CD14-positive monocyte (primary cell): ENCODE measurements at regions not wholly inside any gene's neighbourhood (a gene's known extent, or its start where the extent isn't known, plus 50 kb on each side); places are given as distances from the start of the nearest gene placed in this dataset.

Experiments used
- DNase-seq, 3 donors: peaks; one replicate each; pipeline ENCODE4 v3.0.0-alpha.2; 2011 to 2022
- H2AFZ ChIP-seq: 2 replicates; pipeline ENCODE4 v1.6.0; 2012; ENCODE audit warnings: mild to moderate bottlenecking, low read depth, low read length, inconsistent platforms; ENCODE audit not compliant: insufficient read depth, poor library complexity, severe bottlenecking
- H3K27ac ChIP-seq, 2 donors: 1 replicate in 1 of 2; 2 replicates in 1 of 2; pipeline ENCODE4 v1.5.1; 2012 to 2013; ENCODE audit warnings: low read length in 2 of 2, control low read depth in 1 of 2, inconsistent platforms in 1 of 2, low read depth in 1 of 2, mild to moderate bottlenecking in 1 of 2
- H3K27me3 ChIP-seq, 2 donors: one replicate each; pipeline versions ENCODE4 v1.6.0 to v1.6.1; 2011 to 2013; ENCODE audit warnings: low read length in 2 of 2; ENCODE audit not compliant: control insufficient read depth in 2 of 2, insufficient read depth in 2 of 2
- H3K36me3 ChIP-seq, 2 donors: replicated peaks in 1 of 2; 1 replicate in 1 of 2; 2 replicates in 1 of 2; pipeline versions ENCODE4 v1.5.1 to v1.6.1; 2012 to 2013; ENCODE audit warnings: low read length in 2 of 2, control low read depth in 1 of 2, inconsistent platforms in 1 of 2, mild to moderate bottlenecking in 1 of 2; ENCODE audit not compliant: insufficient read depth in 2 of 2, control insufficient read depth in 1 of 2
- H3K4me1 ChIP-seq, 2 donors: 1 replicate in 1 of 2; 2 replicates in 1 of 2; pipeline versions ENCODE4 v1.5.1 to v1.6.1; 2012 to 2013; ENCODE audit warnings: low read length in 2 of 2, control low read depth in 1 of 2, inconsistent platforms in 1 of 2, mild to moderate bottlenecking in 1 of 2, moderate library complexity in 1 of 2; ENCODE audit not compliant: insufficient read depth in 2 of 2, control insufficient read depth in 1 of 2
- H3K4me2 ChIP-seq: replicated peaks from 2 replicates; pipeline ENCODE3; 2012; ENCODE audit warnings: low read length, moderate library complexity, mild to moderate bottlenecking; ENCODE audit not compliant: poor library complexity, severe bottlenecking; ENCODE audit errors: extremely low read depth
- H3K4me3 ChIP-seq, 3 experiments: fragments of 200-600 bp in 1 of 3; sonication (generic) in 1 of 3; replicated peaks in 1 of 3; 1 replicate in 2 of 3; 2 replicates in 1 of 3; pipeline ENCODE4 v1.5.1; 2011 to 2013; ENCODE audit warnings: low read length in 3 of 3, mild to moderate bottlenecking in 3 of 3, control low read depth in 2 of 3, low read depth in 2 of 3, inconsistent platforms in 1 of 3, moderate library complexity in 1 of 3
- H3K79me2 ChIP-seq: 2 replicates; pipeline ENCODE4 v1.6.0; 2012; ENCODE audit warnings: mild to moderate bottlenecking, control low read depth, inconsistent platforms, low read length, moderate library complexity; ENCODE audit not compliant: insufficient read depth
- H3K9ac ChIP-seq: 2 replicates; pipeline ENCODE4 v1.6.0; 2017; ENCODE audit warnings: low read length, mild to moderate bottlenecking; ENCODE audit not compliant: insufficient read depth, poor library complexity, severe bottlenecking
- H3K9me3 ChIP-seq, 2 donors: replicated peaks in 1 of 2; 1 replicate in 1 of 2; 2 replicates in 1 of 2; pipeline versions ENCODE4 v1.5.1 to v1.6.1; 2012 to 2013; ENCODE audit warnings: low read length in 2 of 2, control low read depth in 1 of 2; ENCODE audit not compliant: control insufficient read depth in 1 of 2, insufficient read depth in 1 of 2
- H4K20me1 ChIP-seq: 2 replicates; pipeline ENCODE4 v1.6.0; 2012; ENCODE audit warnings: mild to moderate bottlenecking, low read length, control low read depth, moderate library complexity; ENCODE audit not compliant: insufficient read depth
- H3K27ac Mint-ChIP-seq, 7 donors: one replicate each; pipeline ENCODE4 v1.8.0; 2020; ENCODE audit warnings: mild to moderate bottlenecking in 7 of 7, mixed read lengths in 7 of 7, moderate library complexity in 6 of 7, inconsistent platforms in 2 of 7
- H3K27me3 Mint-ChIP-seq, 3 donors: one replicate each; pipeline ENCODE4 v1.8.0; 2021 to 2022; ENCODE audit warnings: low read depth in 3 of 3, mild to moderate bottlenecking in 3 of 3, mixed read lengths in 3 of 3, moderate library complexity in 3 of 3, inconsistent platforms in 1 of 3
- H3K36me3 Mint-ChIP-seq, 2 donors: one replicate each; pipeline ENCODE4 v1.8.0; 2020; ENCODE audit warnings: mixed read lengths in 2 of 2, inconsistent platforms in 1 of 2, mild to moderate bottlenecking in 1 of 2
- H3K4me1 Mint-ChIP-seq: one replicate; pipeline ENCODE4 v1.8.0; 2020; ENCODE audit warnings: mild to moderate bottlenecking, mixed read lengths
- H3K4me3 Mint-ChIP-seq, 2 donors: one replicate each; pipeline ENCODE4 v1.8.0; 2020; ENCODE audit warnings: mild to moderate bottlenecking in 2 of 2, mixed read lengths in 2 of 2, moderate library complexity in 1 of 2
- H3K9me3 Mint-ChIP-seq, 7 donors: one replicate each; pipeline ENCODE4 v1.8.0; 2020 to 2022; ENCODE audit warnings: mixed read lengths in 7 of 7, mild to moderate bottlenecking in 6 of 7, moderate library complexity in 6 of 7, inconsistent platforms in 2 of 7
- WGBS: methylation state at CpG from one replicate; pipeline ENCODE4 v1.1.5; 2013; ENCODE audit warnings: missing lambda C conversion rate; ENCODE audit not compliant: insufficient coverage; 5-methylcytosine and 5-hydroxymethylcytosine counted together
- intact Hi-C, 2 donors: fragments of 100-400 bp; cut with micrococcal nuclease; formaldehyde crosslinking; loops; one replicate each; pipeline versions ENCODE4 v1.15.0 to v1.15.1; 2023
- TF ChIP-seq, protein P1 (sequence below): fragments of 200-600 bp; IDR thresholded peaks from one replicate; pipeline ENCODE4 v1.8.0; 2022; ENCODE audit warnings: antibody characterized with exemption, mild to moderate bottlenecking

DNA sequence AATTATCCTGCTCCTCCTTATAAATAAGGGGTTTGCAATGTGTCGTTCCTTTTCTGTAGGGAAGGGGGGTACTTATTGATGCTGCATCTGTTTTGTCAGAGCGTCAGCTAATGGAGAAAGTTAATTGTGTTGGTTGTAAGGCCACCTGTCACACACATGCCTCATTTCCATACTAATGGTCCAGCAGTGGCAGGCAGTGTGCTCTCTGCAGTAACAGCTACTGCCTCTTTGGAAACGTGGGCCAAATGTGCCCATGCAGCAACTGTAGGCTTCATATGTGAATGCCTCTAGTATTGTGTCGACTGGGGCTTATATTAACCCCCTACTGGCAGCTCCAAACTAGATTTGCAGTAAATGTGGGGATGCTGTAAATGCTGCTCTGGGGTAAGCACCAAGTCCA lies 56.3 kb upstream of the OLIG3 start:
- no peak overlapping the region for H3K9ac ChIP-seq
- no peak overlapping the region for H3K4me3 ChIP-seq
- H2AFZ ChIP-seq, result no peak overlapping the region
- Mint-ChIP-seq H3K4me1 (no peaks in the 10 kb centered on the region), H3K4me3 (no peak overlapping the region), H3K27me3 (peaks cover 8 to 20% (median 8%) of the 10 kb centered on the region in 3 donors), H3K27ac (no peak overlapping the region), H3K9me3 (no peaks in the 10 kb centered on the region), H3K36me3 (no peaks in the 10 kb centered on the region)
- H3K36me3 ChIP-seq, result no peaks in the 10 kb centered on the region
- no peak overlapping the region for H3K27ac ChIP-seq
- H4K20me1 ChIP-seq, result no peaks in the 10 kb centered on the region
- intact Hi-C loops, result no loop called here
- no peaks in the 10 kb centered on the region for H3K9me3 ChIP-seq
- H3K27me3 ChIP-seq, result peaks cover 15 to 23% of the 10 kb centered on the region in 2 donors
- no peak overlapping the region for H3K4me2 ChIP-seq
- no CpG with 5 or more reads among the region's 4 CpGs for WGBS
- H3K4me1 ChIP-seq, result no peaks in the 10 kb centered on the region
- no peaks in the 10 kb centered on the region for H3K79me2 ChIP-seq
- DNase-seq, result no peak
- TF ChIP-seq, protein P1, sequence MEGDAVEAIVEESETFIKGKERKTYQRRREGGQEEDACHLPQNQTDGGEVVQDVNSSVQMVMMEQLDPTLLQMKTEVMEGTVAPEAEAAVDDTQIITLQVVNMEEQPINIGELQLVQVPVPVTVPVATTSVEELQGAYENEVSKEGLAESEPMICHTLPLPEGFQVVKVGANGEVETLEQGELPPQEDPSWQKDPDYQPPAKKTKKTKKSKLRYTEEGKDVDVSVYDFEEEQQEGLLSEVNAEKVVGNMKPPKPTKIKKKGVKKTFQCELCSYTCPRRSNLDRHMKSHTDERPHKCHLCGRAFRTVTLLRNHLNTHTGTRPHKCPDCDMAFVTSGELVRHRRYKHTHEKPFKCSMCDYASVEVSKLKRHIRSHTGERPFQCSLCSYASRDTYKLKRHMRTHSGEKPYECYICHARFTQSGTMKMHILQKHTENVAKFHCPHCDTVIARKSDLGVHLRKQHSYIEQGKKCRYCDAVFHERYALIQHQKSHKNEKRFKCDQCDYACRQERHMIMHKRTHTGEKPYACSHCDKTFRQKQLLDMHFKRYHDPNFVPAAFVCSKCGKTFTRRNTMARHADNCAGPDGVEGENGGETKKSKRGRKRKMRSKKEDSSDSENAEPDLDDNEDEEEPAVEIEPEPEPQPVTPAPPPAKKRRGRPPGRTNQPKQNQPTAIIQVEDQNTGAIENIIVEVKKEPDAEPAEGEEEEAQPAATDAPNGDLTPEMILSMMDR, result no peak

DNA sequence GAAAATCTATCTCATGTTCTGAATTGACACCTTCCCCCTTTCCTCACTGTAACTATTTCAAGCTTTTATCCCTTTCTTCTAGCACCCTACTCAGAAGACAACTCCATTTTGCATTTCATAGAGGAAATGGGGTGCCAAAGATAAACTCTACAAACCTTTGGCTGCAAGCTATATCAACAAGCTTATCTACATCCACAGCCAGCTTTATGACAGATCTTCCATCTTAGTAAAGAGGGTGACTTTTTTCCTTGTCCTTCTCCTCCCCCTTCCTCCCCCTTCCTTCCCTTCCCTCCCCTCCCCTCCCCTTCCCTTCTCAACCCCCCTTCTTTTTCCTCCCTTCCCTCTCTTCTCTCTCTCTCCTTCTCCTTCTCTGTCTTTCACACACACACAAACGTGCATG lies 58.0 kb upstream of the OLIG3 start:
- Histone ChIP-seq H4K20me1 (no peaks in the 10 kb centered on the region), H3K9me3 (no peaks in the 10 kb centered on the region), H3K27me3 (peaks cover 13 to 14% of the 10 kb centered on the region in 2 donors), H3K27ac (no peak overlapping the region), H3K4me2 (no peak overlapping the region), H3K36me3 (no peaks in the 10 kb centered on the region), H3K4me3 (no peak overlapping the region), H3K4me1 (no peaks in the 10 kb centered on the region), H3K79me2 (no peaks in the 10 kb centered on the region), H3K9ac (no peak overlapping the region), H2AFZ (no peak overlapping the region)
- H3K27me3 Mint-ChIP-seq, result peaks cover 3 to 17% (median 8%) of the 10 kb centered on the region in 3 donors
- intact Hi-C loops, result no loop called here
- H3K4me3 Mint-ChIP-seq, result no peak overlapping the region
- WGBS, result no CpG with 5 or more reads among the region's 1 CpG
- no peak overlapping the region for H3K27ac Mint-ChIP-seq
- TF ChIP-seq, protein P1, result no peak
- peaks cover 0 to 3% (median 0%) of the 10 kb centered on the region in 7 donors for H3K9me3 Mint-ChIP-seq
- no peaks in the 10 kb centered on the region for H3K36me3 Mint-ChIP-seq
- no peaks in the 10 kb centered on the region for H3K4me1 Mint-ChIP-seq
- DNase-seq, result no peak
